HEK293T (cell line): ENCODE measurements at regions not wholly inside any gene's neighbourhood (a gene's known extent, or its start where the extent isn't known, plus 50 kb on each side); places are given as distances from the start of the nearest gene placed in this dataset.

ENCODE experiments used
- CTCF ChIA-PET: fragments of 350-600 bp; formaldehyde crosslinking; extraction: SDS; loops from one replicate; lab custom pipeline; 2021; ENCODE audit warnings: antibody characterized with exemption, inconsistent platforms; lab: Yijun Ruan, JAX
- POLR2A ChIA-PET: fragments of 350-600 bp; formaldehyde crosslinking; extraction: SDS; loops from one replicate; lab custom pipeline; 2020; ENCODE audit warnings: antibody characterized with exemption, inconsistent platforms; lab: Yijun Ruan, JAX
- DNase-seq: peaks from one replicate; pipeline ENCODE4 v3.0.0; 2012; ENCODE audit warnings: mixed read lengths; ENCODE audit errors: extremely low spot score
- ARNT ChIP-seq: fragments of 450-650 bp; IDR thresholded peaks from 2 replicates; pipeline ENCODE4 v1.6.1; 2017; ENCODE audit warnings: mild to moderate bottlenecking
- BHLHE40 ChIP-seq: fragments of 450-650 bp; IDR thresholded peaks from 2 replicates; pipeline ENCODE4 v1.6.1; 2016; ENCODE audit warnings: mild to moderate bottlenecking, moderate library complexity, borderline replicate concordance
- CTBP1 ChIP-seq: fragments of 450-650 bp; IDR thresholded peaks from 2 replicates; pipeline ENCODE4 v1.6.1; 2016; ENCODE audit warnings: borderline replicate concordance
- ELF4 ChIP-seq: fragments of 450-650 bp; IDR thresholded peaks from 2 replicates; pipeline ENCODE4 v1.6.1; 2017; ENCODE audit warnings: antibody characterized with exemption
- FOXA1 ChIP-seq: fragments of 450-650 bp; IDR thresholded peaks from 2 replicates; pipeline ENCODE4 v1.6.1; 2016; ENCODE audit warnings: mild to moderate bottlenecking
- FOXK2 ChIP-seq: fragments of 450-650 bp; IDR thresholded peaks from 2 replicates; pipeline ENCODE4 v1.6.1; 2016; ENCODE audit warnings: mild to moderate bottlenecking
- FOXM1 ChIP-seq: fragments of 450-650 bp; IDR thresholded peaks from 2 replicates; pipeline ENCODE4 v1.6.1; 2017; ENCODE audit warnings: mild to moderate bottlenecking, borderline replicate concordance
- HDGF ChIP-seq: fragments of 450-650 bp; IDR thresholded peaks from 2 replicates; pipeline ENCODE4 v1.6.1; 2017; ENCODE audit warnings: antibody characterized with exemption, borderline replicate concordance
- L3MBTL2 ChIP-seq: fragments of 450-650 bp; conservative IDR thresholded peaks from 2 replicates; pipeline ENCODE4 v1.6.1; 2016; ENCODE audit warnings: mild to moderate bottlenecking
- LEF1 ChIP-seq: fragments of 450-650 bp; IDR thresholded peaks from 2 replicates; pipeline ENCODE4 v1.6.1; 2017; ENCODE audit warnings: mild to moderate bottlenecking, borderline replicate concordance
- NFRKB ChIP-seq: fragments of 450-650 bp; IDR thresholded peaks from 2 replicates; pipeline ENCODE4 v1.6.1; 2016; ENCODE audit warnings: mild to moderate bottlenecking, moderate library complexity
- PKNOX1 ChIP-seq: fragments of 450-650 bp; IDR thresholded peaks from 2 replicates; pipeline ENCODE4 v1.6.1; 2016
- SP1 ChIP-seq: fragments of 450-650 bp; IDR thresholded peaks from 2 replicates; pipeline ENCODE4 v1.6.1; 2017
- SUZ12 ChIP-seq: fragments of 450-650 bp; IDR thresholded peaks from 2 replicates; pipeline ENCODE4 v1.6.1; 2016; ENCODE audit warnings: mild to moderate bottlenecking
- TARDBP ChIP-seq: fragments of 450-650 bp; IDR thresholded peaks from 2 replicates; pipeline ENCODE4 v1.6.1; 2016
- ZNF384 ChIP-seq: fragments of 450-650 bp; IDR thresholded peaks from 2 replicates; pipeline ENCODE4 v1.6.1; 2016

- TF ChIP-seq L3MBTL2 (no peak), FOXA1 (no peak), NFRKB (no peak), ELF4 (peak; percentile 66; the same call in 1 of the 2 replicates)
- CTCF ChIA-PET: no interaction called here
- DNase-seq: no peak
- POLR2A ChIA-PET: no interaction called here
Measured at GRCh38 chr2:8165550-8165949, 516.3 kb upstream of the ID2 start.

- DNase-seq: no peak
- no peak for TF ChIP-seq FOXA1
- TF ChIP-seq HDGF: no peak
- no peak for TF ChIP-seq TARDBP
- no peak for TF ChIP-seq ELF4
- TF ChIP-seq LEF1: no peak
- no peak for TF ChIP-seq ZNF384
- TF ChIP-seq FOXM1: no peak
- no peak for TF ChIP-seq FOXK2
- no peak for TF ChIP-seq CTBP1
- TF ChIP-seq BHLHE40: no peak
- no peak for TF ChIP-seq L3MBTL2
- no peak for TF ChIP-seq SP1
- TF ChIP-seq SUZ12: no peak
- CTCF ChIA-PET: no interaction called here
- POLR2A ChIA-PET: no interaction called here
Measured at GRCh38 chr2:8168022-8168717, 513.7 kb upstream of the ID2 start.

DNA sequence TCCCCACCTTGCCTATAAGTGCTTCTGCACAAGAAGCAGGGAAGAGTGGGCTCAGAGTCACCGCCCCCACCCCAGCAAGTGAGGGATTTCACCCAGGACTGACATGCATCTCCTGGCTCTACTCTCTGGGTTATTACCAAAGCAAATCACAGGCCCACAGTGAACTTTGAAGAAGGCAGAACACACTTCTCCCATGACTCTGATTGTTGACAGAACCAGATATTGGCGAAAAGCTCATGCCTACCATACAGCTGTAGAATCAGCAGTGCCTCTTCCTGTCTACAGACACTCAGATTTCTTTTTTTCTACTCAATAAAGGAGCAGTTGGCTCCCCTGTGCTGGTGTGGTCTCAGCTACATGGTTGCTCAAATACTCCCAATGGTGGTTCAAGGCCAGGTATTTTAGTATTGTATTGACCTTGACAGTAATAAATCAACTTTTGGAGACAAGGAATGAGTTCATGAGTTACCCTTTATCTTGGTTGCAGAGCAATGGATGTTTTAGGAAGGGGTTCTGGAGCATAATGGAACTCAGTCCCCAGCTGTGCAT, 512.9 kb upstream of the ID2 start:
- CTCF ChIA-PET: no interaction called here
- POLR2A ChIA-PET: no interaction called here
- TF ChIP-seq SUZ12: no peak
- TF ChIP-seq FOXA1: no peak
- no peak for TF ChIP-seq PKNOX1
- no peak for TF ChIP-seq FOXK2
- no peak for TF ChIP-seq NFRKB
- no peak for TF ChIP-seq FOXM1
- no peak for TF ChIP-seq ZNF384
- no peak for TF ChIP-seq TARDBP
- TF ChIP-seq LEF1: no peak
- TF ChIP-seq ELF4: no peak
- TF ChIP-seq CTBP1: no peak
- no peak for TF ChIP-seq SP1
- no peak for TF ChIP-seq ARNT
- TF ChIP-seq L3MBTL2: no peak
- TF ChIP-seq BHLHE40: no peak
- no peak for DNase-seq

DNA sequence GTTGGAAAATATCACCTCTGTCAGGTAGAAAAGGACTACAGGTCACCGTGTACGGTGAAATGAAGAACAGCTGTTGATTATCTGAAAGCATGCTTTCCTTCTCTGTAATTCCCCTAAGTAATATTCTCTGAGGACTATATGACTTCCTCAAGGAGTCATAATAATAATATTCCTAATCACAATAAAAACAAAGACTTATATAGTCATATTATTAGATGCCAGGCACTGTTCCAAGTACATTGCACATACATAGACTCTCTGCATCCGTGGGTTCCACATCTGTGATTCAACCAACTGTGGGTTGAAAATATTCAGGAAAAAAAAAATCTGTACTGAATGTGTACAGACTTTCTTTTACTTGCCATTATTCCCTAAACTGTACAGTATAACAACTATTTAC, 512.4 kb upstream of the ID2 start:
- TF ChIP-seq ELF4 (no peak), PKNOX1 (no peak), ZNF384 (no peak), FOXA1 (no peak), CTBP1 (no peak), FOXK2 (no peak), L3MBTL2 (no peak), HDGF (no peak), SUZ12 (no peak), SP1 (no peak), FOXM1 (no peak)
- DNase-seq: no peak
- POLR2A ChIA-PET: no interaction called here
- CTCF ChIA-PET: no interaction called here

- no peak for DNase-seq
- CTCF ChIA-PET: no interaction called here
- TF ChIP-seq LEF1 (no peak), PKNOX1 (no peak), ARNT (no peak), ZNF384 (no peak), L3MBTL2 (no peak), NFRKB (no peak), FOXK2 (no peak), BHLHE40 (no peak), CTBP1 (no peak), FOXA1 (no peak), TARDBP (no peak), SUZ12 (no peak), SP1 (no peak), FOXM1 (no peak), ELF4 (no peak)
- POLR2A ChIA-PET: no interaction called here
Measured at GRCh38 chr2:8170552-8171327, 511.1 kb upstream of the ID2 start.

DNA sequence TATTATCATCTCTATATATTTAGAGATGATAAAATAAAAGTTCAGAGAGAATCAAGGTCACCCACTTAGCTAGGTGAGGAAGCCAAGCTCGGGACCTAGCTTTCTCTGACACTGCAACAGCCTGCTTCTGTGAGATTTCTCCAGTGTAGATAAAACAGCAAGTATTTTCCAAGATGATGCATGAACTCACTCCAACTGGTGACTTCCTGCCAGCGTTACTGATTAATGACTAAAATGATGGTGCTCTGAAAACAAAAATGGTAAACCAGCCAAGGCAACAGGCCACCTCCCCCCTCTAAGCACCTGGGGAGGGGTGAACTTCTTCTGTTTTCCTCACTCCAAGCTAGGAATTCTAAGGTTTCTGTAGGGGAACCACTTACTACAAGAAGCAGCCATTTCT, 510.2 kb upstream of the ID2 start:
- TF ChIP-seq PKNOX1: no peak
- no peak for TF ChIP-seq NFRKB
- TF ChIP-seq HDGF: no peak
- no peak for DNase-seq
- POLR2A ChIA-PET: interaction anchor here (0.5 kb wide), 1 partner anchor 88 kb away, joined by 3 read pairs; no protein-coding TSS in a partner anchor
- CTCF ChIA-PET: no interaction called here
